ENCODE measurements at regions not wholly inside any gene's neighbourhood (a gene's known extent, or its start where the extent isn't known, plus 50 kb on each side); places are given as distances from the start of the nearest gene placed in this dataset.
"Not testable (repeated sequence)": the region's sequence is repeated elsewhere in the genome, so short reads cannot be mapped to it uniquely, and the experiment has no call there.

- H3K27ac Mint-ChIP-seq: no peak overlapping the region
- no peak for TF ChIP-seq CTCF (IDR thresholded peaks at IDR 0.05; ENCODE audit: unreplicated experiment)
- peaks cover 18% of the 10 kb centered on the region for H3K4me1 Mint-ChIP-seq
- no peaks in the 10 kb centered on the region for H3K27me3 Mint-ChIP-seq (ENCODE audit: low read depth)
- no peaks in the 10 kb centered on the region for H3K36me3 Mint-ChIP-seq
- no peaks in the 10 kb centered on the region for H3K9me3 Mint-ChIP-seq
- no peak overlapping the region for H3K4me3 Mint-ChIP-seq
- DNase-seq (ENCODE audit: low spot score in 2 of 2, unreplicated experiment in 2 of 2): no peak
Measured at GRCh38 chr13:79937311-79937710, 403.6 kb downstream of the SPRY2 start.

GRCh38 chr13:79936368-79937136, 404.4 kb downstream of the SPRY2 start:
- H3K4me3 Mint-ChIP-seq: no peak overlapping the region
- H3K27ac Mint-ChIP-seq: peak overlapping the region; percentile 73
- H3K36me3 Mint-ChIP-seq: no peaks in the 10 kb centered on the region
- no peaks in the 10 kb centered on the region for H3K27me3 Mint-ChIP-seq (ENCODE audit: low read depth)
- H3K9me3 Mint-ChIP-seq: no peaks in the 10 kb centered on the region
- no peak for DNase-seq (ENCODE audit: low spot score in 2 of 2, unreplicated experiment in 2 of 2)
- H3K4me1 Mint-ChIP-seq: peaks cover 21% of the 10 kb centered on the region
- TF ChIP-seq CTCF (IDR thresholded peaks at IDR 0.05; ENCODE audit: unreplicated experiment): no peak

- Mint-ChIP-seq H3K27me3 (ENCODE audit: low read depth) (no peaks in the 10 kb centered on the region), H3K9me3 (peaks cover 4% of the 10 kb centered on the region), H3K36me3 (peaks cover 2% of the 10 kb centered on the region), H3K27ac (no peak overlapping the region), H3K4me1 (peaks cover 22% of the 10 kb centered on the region), H3K4me3 (no peak overlapping the region)
- no peak for TF ChIP-seq CTCF (IDR thresholded peaks at IDR 0.05; ENCODE audit: unreplicated experiment)
- DNase-seq (ENCODE audit: low spot score in 2 of 2, unreplicated experiment in 2 of 2): no peak
Measured at GRCh38 chr13:79935121-79935520, 405.8 kb downstream of the SPRY2 start.

- H3K36me3 Mint-ChIP-seq: peaks cover 2% of the 10 kb centered on the region
- H3K4me1 Mint-ChIP-seq: peaks cover 12% of the 10 kb centered on the region
- no peaks in the 10 kb centered on the region for H3K27me3 Mint-ChIP-seq (ENCODE audit: low read depth)
- DNase-seq (ENCODE audit: low spot score in 2 of 2, unreplicated experiment in 2 of 2): no peak
- no peak overlapping the region for H3K27ac Mint-ChIP-seq
- no peak for TF ChIP-seq CTCF (IDR thresholded peaks at IDR 0.05; ENCODE audit: unreplicated experiment)
- no peak overlapping the region for H3K4me3 Mint-ChIP-seq
- peaks cover 6% of the 10 kb centered on the region for H3K9me3 Mint-ChIP-seq
Measured at GRCh38 chr13:79933389-79933788, 407.5 kb downstream of the SPRY2 start.

GRCh38 chr13:79932556-79932955, 408.4 kb downstream of the SPRY2 start:
- Mint-ChIP-seq H3K27me3 (ENCODE audit: low read depth) (no peaks in the 10 kb centered on the region), H3K4me1 (peaks cover 12% of the 10 kb centered on the region), H3K4me3 (no peak overlapping the region), H3K9me3 (peaks cover 6% of the 10 kb centered on the region), H3K27ac (no peak overlapping the region), H3K36me3 (peaks cover 2% of the 10 kb centered on the region)
- no peak for DNase-seq (ENCODE audit: low spot score in 2 of 2, unreplicated experiment in 2 of 2)
- no peak for TF ChIP-seq CTCF (IDR thresholded peaks at IDR 0.05; ENCODE audit: unreplicated experiment)

GRCh38 chr13:79923973-79924556, 416.9 kb downstream of the SPRY2 start:
- not testable (repeated sequence) for H3K4me3 Mint-ChIP-seq; H3K27ac Mint-ChIP-seq; H3K27me3 Mint-ChIP-seq (ENCODE audit: low read depth); DNase-seq (ENCODE audit: low spot score in 2 of 2, unreplicated experiment in 2 of 2); H3K4me1 Mint-ChIP-seq
- Mint-ChIP-seq H3K9me3 (peaks cover 52% of the 10 kb centered on the region), H3K36me3 (peaks cover 26% of the 10 kb centered on the region)
